ENCODE measurements at regions not wholly inside any gene's neighbourhood (a gene's known extent, or its start where the extent isn't known, plus 50 kb on each side); places are given as distances from the start of the nearest gene placed in this dataset.

DNA sequence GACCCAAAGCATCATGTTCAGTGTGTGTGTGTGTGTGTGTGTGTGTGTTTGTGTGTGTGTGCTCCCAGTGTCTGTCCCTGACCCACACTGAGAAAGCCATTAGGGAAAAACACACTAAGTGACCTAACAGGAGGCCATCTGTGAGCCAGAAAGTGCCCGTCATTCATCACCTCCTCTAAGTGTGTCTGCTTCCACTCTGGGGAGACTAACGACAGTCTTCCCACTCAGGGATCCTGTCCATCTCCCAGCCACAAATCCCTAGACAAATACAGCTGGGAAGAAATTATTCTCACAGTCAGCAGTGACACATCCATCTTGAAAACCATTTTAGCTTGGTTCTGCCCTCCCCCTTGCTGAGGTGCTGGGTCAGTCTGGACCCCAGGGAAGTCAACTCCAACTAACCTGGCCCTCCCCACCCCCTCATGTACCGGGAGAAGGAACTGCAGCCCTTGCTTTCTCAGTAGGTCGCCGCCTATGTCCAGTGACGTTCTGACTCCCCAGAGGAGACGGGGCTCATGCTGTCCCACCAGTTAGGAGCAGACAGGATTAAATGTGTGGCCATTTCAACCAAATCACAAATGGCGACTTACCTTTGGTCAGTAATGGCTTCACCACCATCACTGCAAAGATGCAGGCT lies 296.5 kb upstream of the ZNF32 start:
- DNase-seq, result no peak

GRCh38 chr10:43944381-43945093 lies 295.9 kb upstream of the ZNF32 start:
- DNase-seq, result no peak

DNA sequence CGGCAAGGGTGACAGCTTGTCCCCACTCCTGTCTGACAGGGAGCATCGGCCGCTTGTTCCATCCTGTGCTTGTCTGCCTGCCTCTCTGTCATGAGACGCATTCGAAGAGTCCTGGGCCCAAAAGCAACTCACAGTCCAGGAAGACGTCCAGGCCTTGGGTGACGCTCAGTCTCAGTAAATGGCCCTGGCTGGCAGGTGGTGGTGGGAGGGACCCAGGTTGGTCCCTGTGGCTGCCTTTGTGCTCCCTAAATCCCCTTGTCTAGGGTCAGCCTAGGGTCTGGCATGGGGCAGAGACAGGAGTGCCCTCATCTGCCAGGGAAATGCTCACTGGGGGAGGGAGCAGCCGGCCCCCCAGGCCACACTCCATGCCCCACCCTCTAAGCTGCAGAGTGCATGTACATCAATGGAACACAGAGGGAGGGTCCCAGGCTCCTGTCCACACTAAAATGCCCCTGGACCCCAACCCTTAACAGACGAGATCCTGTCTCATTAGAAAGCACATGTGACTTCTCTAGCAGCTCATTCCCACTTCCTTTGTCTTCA lies 295.2 kb upstream of the ZNF32 start:
- DNase-seq, result no peak

DNA sequence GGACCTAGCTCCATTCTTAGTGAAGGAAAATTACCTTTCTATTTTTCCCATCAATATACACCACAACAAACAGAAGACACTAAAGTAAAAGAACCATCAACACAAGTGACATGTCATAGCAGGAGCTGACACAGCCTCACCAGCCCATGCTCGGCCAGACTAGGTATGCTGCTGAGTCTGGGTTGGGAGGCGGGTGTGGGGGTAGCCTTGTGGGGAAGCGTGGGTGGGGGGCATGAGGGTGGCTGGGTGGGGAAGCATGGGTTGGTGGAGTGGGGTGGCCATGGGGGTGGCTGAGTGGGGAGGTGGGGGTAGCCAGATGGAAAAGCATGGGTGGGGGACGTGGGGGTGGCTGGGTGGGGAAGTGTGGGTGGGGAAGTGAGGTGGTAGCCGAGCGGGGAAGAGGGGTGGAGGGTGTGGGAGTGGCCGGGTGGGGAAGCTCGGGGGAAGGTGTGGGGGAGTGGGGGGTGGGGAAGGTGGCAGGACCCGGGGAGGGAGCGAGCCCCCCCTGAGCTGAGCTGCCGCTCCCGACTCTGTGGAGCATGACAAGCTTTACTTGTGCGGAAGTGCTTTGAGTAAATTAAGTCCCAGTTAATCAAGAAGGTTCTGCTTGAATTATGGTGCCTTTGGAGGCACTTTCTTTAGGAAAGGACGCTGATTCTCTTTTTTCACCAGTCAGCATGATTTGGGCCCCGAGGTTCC lies 294.6 kb upstream of the ZNF32 start:
- no peak for DNase-seq

GRCh38 chr10:43942096-43942850 lies 293.6 kb upstream of the ZNF32 start:
- DNase-seq, result no peak

DNA sequence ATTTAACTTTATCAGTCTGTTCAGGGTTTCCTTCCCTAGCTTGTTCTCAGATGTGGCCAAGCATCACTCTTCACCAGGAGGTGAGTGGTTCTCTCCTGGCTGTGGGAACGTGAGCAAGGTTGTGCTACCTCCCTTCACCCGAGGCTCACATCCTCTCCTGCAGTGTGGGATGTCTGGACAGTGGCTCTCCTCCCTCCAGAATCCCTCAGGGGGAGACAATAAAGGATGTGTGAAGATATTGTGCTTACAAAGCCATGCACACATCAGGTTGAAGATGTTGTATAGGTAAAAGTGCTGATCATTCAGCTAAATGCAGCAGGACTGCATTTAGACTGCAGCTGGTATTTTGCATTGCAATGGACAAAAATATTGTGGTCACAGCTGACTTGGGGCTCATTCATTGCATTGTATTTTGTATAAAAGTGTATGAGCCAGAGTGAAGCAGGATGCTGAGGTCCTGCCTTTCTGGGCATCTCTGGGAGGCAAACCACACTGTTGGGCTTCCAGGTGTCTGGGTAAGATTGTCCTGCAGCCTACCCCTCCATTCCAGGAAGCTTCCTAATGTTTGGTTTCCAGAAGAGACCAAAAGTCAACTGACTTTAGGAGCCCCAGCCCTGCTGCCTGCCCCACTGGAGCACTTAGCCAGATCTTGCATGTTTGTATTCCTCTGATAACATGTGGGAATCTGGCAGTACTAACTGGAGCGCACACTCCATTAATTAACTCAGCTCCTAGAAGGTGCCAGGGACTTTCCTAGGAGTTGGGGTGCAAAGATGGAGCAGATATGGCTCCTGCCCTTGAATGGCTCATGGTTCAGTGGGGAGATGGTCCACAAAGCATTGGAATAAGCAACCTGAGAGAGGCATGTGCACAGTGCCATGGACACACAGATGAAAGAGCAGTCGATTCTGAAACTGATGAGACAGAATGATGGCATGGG lies 292.5 kb upstream of the ZNF32 start:
- DNase-seq, result no peak

DNA sequence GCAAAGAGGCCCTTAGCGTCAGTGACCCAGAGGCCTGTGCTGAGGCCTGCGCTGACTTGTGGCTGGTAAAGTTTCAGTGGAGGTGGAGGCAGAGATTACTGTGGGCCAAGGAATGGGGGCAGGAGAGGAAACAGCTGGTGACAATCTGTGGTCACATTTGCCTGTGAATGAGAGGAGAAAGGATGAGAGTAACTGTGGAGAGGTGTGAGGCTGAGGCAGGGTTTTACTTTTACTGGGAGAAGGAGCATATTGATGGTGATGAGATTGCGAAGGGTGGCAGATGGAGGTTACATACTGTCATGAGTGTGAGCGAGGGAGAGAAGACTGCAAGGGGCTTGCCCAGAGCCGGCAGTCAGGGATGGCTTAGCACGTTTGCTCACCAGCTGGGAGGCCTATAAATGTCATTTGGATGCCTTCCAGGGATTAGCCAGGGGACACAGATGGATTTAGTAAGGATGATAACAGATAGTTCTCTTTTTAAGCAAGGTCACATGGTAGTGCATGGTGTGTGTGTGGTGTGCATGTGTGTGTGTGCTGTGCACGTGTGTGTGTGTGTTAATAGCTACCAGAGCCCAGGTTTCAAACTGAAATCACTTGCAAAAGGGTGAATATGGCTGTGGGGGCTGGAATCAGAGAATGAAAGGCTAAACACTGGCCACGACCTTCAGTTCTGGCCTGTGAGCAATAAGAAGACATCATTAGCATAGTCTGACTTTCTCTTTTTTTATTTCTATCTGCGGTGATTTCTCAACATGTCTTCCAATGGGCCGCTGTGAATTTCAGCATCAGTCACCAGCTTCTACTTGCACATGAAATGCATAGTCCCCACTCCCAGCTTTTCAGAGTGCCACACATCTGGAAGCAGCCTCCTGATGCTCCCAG lies 291.5 kb upstream of the ZNF32 start:
- no peak for DNase-seq

DNA sequence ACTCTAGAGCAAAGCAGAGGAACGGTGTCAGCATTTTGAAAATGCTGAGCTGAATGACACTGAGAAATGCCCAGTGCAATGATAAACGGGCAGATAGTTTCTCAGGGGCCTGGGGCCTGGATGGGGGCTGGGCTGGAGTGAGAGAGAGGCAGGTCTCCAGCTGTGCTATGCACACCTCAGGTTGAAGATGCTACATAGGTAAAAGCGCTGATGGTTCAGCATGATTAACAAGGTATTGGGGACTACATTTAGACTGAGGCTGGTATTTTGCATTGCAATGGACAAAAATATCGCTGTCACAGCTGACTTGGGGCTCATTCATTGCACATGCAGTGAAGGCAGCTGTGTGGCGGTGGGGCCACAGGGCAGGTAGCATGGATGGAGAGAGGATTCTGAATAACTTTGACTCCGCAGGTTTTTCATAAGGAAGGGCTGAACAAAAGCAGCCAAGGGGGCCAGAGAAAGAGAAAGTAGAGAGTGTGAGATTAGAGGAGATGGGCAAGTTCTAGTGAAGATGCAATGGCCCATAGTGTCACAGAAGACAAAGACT lies 290.8 kb upstream of the ZNF32 start:
- no peak for DNase-seq

DNA sequence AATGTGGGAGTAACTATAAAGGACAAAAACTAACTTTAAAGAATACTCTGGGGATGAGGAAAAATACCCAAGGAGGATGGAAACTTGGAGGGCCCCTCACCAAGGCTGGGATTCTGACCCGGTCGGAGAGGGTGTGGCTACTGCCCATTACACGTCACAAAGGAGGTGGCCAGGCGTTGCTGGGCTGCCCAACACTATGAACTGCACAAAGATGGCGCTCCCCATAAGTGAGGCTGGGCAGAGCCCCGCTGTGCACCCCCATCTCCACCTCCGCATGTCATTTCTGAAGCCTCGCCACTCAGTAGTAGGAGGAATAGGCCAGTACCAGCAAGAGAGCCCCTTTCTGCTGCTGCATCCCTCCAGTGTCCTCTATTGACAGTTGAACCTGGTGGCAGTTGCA lies 290.1 kb upstream of the ZNF32 start:
- DNase-seq, result no peak

DNA sequence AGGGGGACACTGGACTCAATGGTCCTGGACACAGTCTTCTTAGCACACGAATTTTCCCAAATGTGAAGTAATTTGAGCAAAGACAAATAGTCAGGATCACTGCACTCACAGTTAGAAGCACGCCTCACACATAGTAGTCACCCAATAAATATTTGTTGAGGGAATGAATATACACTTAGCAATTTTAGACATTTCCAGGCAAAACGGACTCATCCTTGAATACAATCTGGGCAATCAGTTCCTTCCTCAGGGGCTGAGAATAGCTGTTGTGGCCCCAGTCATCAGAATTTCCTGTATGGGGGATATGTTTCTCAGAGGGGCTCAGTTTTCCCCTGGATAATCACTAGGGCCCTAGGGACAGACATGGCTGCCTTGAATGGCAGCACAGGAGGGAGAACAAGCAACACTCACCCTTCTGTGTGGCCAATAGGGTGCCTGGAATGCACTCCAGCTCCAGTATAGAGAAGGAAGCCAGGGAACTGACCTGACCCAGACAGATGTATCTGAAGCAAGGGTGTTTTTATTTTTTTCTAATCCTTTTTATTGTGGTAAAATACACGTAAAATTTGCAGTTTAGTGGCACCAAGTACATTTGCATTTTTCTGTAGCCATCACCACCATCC lies 282.7 kb upstream of the ZNF32 start:
- DNase-seq, result no peak

GRCh38 chr10:43930777-43931176 lies 282.1 kb upstream of the ZNF32 start:
- no peak for DNase-seq

GRCh38 chr10:43930243-43930642 lies 281.6 kb upstream of the ZNF32 start:
- no peak for DNase-seq

GRCh38 chr10:43929122-43929521 lies 280.4 kb upstream of the ZNF32 start:
- DNase-seq, result no peak

DNA sequence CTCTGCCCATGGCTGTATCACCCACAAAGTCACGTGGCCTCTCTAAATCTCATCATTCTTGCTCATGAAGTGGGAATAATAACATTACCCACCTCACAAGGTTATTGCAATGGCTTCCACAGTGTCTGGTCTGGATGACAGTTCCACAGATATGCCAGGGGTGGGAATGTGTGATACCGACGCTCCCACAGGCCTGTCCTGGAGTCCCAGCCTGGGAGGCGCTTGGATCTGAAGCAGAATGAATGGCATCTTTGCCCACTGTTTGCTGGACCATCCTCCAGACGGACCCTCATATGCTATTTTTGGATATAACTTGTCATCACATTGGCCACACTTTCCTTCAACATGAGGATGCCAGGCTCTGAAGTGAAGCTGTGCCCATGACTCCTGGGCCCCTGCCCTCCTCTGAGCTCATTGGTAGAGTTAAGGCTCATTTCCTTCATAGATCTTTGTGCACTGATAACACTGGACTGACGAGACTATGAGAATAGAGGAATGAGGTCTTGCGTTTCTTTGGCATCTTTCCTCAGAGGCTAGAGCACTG lies 279.8 kb upstream of the ZNF32 start:
- DNase-seq, result no peak

- DNase-seq, result no peak
Observed at GRCh38 chr10:43926875-43927406, 278.3 kb upstream of the ZNF32 start.

DNA sequence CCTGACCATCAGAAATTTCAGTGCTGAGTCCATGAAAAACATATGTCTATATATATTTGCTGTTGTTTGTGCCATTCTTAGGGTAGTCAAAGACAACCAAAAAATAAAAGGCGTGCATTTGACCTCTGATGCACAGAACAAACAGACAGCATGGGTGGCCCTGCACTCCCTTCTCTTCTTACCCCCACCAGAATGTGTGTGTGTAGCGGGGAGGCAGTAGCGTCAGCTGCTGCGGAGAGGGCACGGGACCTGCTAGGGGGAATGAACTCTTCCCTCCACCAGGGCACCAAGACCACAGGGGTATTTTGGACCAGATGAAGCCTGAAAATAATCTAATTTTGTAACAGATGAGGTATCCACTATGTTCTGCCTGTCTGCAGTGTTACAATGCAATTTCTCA lies 277.7 kb upstream of the ZNF32 start:
- no peak for DNase-seq

- DNase-seq, result no peak
Observed at GRCh38 chr10:43925793-43926192, 277.1 kb upstream of the ZNF32 start.

DNA sequence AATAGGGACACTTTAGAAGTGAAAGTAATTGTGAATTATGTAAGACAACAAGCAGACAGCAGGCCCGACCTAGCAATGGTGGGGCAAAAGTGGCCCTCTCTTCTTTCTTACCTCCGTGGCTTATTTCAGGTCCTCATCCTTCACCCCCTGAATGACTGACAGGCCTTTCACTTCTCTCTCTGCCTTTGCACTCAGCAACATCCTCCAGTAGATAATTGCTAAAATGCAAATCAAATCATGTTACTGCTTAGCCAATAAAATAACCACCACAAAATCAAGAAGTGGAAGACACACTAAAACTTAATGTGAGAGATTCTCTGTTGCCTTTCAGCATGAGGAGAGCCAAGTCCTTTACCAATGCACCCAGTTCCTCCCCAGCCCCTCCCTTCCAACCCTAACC lies 274.6 kb upstream of the ZNF32 start:
- DNase-seq, result no peak

Data from inflammatory macrophage treated with lipopolysaccharide for 4 hours (primary cell).